ENCODE measurements at regions not wholly inside any gene's neighbourhood (a gene's known extent, or its start where the extent isn't known, plus 50 kb on each side); places are given as distances from the start of the nearest gene placed in this dataset.

DNA sequence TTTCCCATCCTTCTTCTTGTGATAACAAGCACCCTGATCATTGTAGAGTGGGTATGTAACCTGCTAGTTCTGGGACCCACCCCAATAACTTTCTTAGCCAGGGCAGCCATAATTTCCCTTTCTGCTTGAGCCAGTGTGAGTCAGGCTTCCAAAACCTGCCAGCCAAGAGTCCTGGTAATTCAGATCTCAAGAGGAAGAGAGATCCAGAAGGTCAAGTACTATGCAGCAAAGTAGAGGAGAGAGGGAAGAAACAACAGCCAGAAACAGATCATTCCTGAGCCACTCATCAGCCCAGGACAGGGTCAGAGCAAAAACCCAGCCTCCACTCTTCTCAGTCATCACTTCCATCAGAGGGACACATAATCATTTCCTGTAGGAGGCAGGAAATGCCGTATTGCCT lies 182.0 kb downstream of the DICER1 start:
- no peak overlapping the region for H3K27ac Mint-ChIP-seq
- peaks cover 3% of the 10 kb centered on the region for H3K27me3 Mint-ChIP-seq
- H3K9me3 Mint-ChIP-seq: peaks cover 0 to 2% (median 0%) of the 10 kb centered on the region in 3 donors
- peaks cover 0 to 1% (median 0%) of the 10 kb centered on the region in 3 donors for H3K4me1 Mint-ChIP-seq
- no peak overlapping the region for H3K4me3 Mint-ChIP-seq
- H3K36me3 Mint-ChIP-seq: peaks cover 2% of the 10 kb centered on the region

DNA sequence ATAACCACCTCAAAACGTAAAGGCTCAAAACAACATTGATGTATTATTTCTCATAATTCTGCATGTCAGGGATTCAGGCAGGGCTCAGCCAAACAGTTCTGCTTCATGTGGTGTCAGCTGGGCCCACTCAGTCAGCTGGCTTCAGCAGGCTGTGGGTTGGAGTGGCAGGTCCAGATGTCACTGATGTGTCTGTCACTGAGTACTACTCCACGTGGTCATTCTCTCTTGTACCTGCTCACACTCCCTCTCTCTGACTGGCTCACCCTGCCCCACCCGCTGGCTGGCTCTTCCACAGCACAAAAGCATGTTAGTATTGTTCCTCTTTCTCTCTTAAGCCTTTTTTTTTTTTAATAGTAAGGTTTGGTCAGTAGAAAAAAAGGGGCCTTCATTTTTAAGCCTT lies 182.4 kb downstream of the DICER1 start:
- H3K36me3 Mint-ChIP-seq: peaks cover 2% of the 10 kb centered on the region
- peaks cover 0 to 1% (median 0%) of the 10 kb centered on the region in 3 donors for H3K4me1 Mint-ChIP-seq
- H3K9me3 Mint-ChIP-seq: peaks cover 0 to 2% (median 0%) of the 10 kb centered on the region in 3 donors
- peaks cover 2% of the 10 kb centered on the region for H3K27me3 Mint-ChIP-seq
- no peak overlapping the region for H3K27ac Mint-ChIP-seq
- no peak overlapping the region for H3K4me3 Mint-ChIP-seq

DNA sequence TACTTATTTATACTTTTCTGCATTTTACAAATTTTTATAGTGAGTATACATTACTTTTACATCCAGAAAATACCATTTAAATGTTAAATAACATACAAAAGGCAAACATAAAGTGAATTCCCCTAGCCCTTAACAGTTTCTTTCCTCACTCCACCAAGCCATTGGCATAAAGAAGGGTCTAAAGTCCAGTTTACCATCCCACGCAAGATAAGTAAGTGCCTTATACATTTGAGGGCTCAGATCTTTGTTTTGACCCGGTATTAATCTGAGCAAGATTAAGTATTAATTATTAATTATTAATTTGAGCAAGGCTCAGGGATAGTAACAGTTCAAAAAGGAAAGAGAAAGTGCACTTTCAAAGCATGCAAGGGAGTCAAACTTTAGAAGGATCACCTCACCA lies 182.9 kb downstream of the DICER1 start:
- peaks cover 2% of the 10 kb centered on the region for H3K27me3 Mint-ChIP-seq
- H3K4me1 Mint-ChIP-seq: peaks cover 0 to 1% (median 0%) of the 10 kb centered on the region in 3 donors
- peaks cover 0 to 2% (median 0%) of the 10 kb centered on the region in 3 donors for H3K9me3 Mint-ChIP-seq
- H3K4me3 Mint-ChIP-seq: no peak overlapping the region
- H3K36me3 Mint-ChIP-seq: peaks cover 2% of the 10 kb centered on the region
- no peak overlapping the region for H3K27ac Mint-ChIP-seq

DNA sequence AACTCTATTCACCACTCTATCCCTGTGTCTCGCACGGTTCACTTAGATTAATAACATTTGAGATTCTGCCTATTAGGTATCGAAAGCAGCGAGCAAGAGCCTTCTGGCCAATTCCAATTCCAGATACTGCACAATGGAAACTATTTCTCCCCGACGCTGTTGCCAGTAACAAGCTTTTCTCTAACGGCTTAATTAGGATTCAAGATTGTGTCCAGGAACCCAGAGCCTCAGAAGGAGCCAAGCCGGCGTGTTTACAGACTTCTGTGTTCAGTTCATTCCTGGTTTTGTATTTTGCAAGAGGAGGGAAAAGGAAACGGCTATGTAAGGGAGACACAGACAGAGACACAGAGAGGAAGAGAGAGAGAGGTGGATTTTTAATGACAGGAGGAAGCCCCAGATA lies 185.6 kb downstream of the DICER1 start:
- no peaks in the 10 kb centered on the region for H3K36me3 Mint-ChIP-seq
- H3K9me3 Mint-ChIP-seq: peaks cover 0 to 2% (median 0%) of the 10 kb centered on the region in 3 donors
- peaks cover 0 to 1% (median 0%) of the 10 kb centered on the region in 3 donors for H3K4me1 Mint-ChIP-seq
- peaks cover 9% of the 10 kb centered on the region for H3K27me3 Mint-ChIP-seq
- no peak overlapping the region for H3K4me3 Mint-ChIP-seq
- H3K27ac Mint-ChIP-seq: no peak overlapping the region

DNA sequence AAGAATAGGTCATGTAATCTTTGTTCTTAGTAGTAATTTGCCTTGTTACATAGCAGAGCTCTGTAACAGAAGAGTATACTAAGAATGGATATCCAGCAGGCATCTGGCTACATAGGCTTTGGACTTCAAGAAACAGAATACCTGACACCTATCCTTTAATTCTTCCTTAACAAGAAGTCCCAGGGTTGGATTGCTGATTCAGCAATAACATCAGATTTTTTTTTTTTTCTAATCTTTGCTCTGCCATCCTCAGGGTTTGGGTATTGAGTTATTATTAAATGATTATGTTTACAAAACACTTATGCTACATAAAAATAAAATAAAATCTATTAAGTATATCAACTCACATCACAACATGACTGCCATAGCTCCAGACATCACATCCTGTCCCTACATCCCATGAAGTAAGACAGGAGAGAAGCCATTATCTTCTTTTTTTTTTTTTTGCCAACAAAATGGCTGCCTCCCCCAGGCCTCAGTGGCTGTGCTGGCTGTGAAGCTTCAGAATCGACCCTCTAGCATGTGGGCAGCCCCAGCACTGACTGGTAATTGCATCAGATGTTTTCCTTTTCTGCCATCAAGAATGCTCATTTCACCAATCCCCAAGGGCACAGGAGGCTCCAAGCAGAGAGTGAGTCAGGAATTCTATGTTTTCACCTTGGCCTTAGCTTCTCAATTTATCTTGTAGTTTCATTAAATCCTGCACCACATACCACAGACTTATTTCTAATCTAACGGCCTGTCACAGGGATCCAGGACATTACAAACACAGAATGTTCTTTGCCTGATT lies 186.2 kb downstream of the DICER1 start:
- H3K27ac Mint-ChIP-seq: no peak overlapping the region

DNA sequence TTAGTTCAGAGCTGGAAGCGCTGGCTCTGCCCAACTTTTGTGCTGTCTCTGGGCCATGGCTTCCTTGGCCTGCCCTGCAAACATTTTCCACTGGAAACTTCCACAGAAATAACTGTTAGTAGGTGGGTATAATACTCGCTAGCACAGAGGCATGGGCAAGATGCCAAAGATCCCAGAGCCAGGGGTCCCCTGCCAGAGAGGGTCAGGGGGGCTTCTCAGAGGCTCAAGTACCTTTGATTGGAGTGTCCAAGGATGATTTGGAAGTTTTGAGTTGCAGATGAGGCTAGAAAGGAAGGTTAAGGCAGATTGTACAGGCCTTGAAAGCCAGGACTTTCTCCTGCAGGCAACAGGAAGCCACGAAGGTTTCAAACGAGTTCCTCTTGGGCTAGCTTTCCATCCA lies 187.6 kb downstream of the DICER1 start:
- Mint-ChIP-seq H3K27me3 (peaks cover 9% of the 10 kb centered on the region), H3K27ac (no peak overlapping the region), H3K9me3 (peaks cover 0 to 2% (median 0%) of the 10 kb centered on the region in 3 donors), H3K36me3 (no peaks in the 10 kb centered on the region), H3K4me3 (no peak overlapping the region), H3K4me1 (peaks cover 0 to 1% (median 0%) of the 10 kb centered on the region in 3 donors)

More for the DNA sequence above, 186.2 kb downstream of the DICER1 start:
- H3K4me1 Mint-ChIP-seq: peaks cover 0 to 1% (median 0%) of the 10 kb centered on the region in 3 donors
- H3K27me3 Mint-ChIP-seq: peaks cover 9% of the 10 kb centered on the region
- H3K36me3 Mint-ChIP-seq: no peaks in the 10 kb centered on the region
- peak overlapping the region in 1 of 4 donors; percentile 53 for H3K4me3 Mint-ChIP-seq
- peaks cover 0 to 2% (median 0%) of the 10 kb centered on the region in 3 donors for H3K9me3 Mint-ChIP-seq

DNA sequence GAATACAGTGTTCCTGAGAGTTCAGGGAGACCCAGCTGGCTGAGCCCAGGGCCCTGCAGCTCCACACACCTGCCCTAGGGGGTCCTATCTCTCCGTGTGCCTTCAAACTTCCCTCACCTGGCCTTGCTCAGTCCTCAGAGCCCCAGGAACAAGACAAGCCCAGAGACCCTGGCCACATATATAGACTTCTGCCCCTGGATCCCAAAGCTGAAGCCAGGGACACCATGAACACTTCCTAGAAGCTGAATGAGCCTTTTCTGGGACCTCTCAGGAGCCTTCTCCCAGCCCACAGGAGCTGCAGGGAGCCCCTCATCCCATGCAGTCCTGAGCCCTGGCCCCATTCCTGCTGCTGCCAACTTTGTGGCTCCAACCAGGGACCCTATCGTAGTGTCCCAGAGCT lies 190.5 kb downstream of the DICER1 start:
- Mint-ChIP-seq H3K9me3 (no peaks in the 10 kb centered on the region), H3K4me1 (no peaks in the 10 kb centered on the region), H3K4me3 (no peak overlapping the region), H3K36me3 (no peaks in the 10 kb centered on the region), H3K27me3 (peaks cover 9% of the 10 kb centered on the region), H3K27ac (no peak overlapping the region)

DNA sequence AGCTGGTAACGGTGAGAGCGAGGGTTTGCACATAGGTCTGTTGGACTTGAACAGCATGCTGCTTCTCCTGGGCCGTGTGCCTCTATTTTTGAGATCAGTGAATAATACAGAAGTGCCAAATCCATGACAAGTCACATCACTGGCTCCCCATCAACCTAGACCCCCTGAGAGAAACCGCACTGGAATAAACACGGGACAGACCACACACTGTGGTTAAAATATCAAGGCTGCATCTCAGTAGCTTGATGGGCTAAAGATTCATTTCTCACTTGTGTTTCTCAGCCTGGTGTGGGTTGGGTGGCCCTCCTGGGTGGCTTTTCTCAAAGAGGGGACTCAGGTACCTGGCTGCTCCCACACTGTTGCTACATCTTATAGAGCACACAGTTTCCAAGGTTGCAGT lies 191.0 kb downstream of the DICER1 start:
- H3K36me3 Mint-ChIP-seq: no peaks in the 10 kb centered on the region
- H3K4me3 Mint-ChIP-seq: no peak overlapping the region
- H3K9me3 Mint-ChIP-seq: no peaks in the 10 kb centered on the region
- H3K27me3 Mint-ChIP-seq: peaks cover 9% of the 10 kb centered on the region
- H3K27ac Mint-ChIP-seq: no peak overlapping the region
- H3K4me1 Mint-ChIP-seq: no peaks in the 10 kb centered on the region

DNA sequence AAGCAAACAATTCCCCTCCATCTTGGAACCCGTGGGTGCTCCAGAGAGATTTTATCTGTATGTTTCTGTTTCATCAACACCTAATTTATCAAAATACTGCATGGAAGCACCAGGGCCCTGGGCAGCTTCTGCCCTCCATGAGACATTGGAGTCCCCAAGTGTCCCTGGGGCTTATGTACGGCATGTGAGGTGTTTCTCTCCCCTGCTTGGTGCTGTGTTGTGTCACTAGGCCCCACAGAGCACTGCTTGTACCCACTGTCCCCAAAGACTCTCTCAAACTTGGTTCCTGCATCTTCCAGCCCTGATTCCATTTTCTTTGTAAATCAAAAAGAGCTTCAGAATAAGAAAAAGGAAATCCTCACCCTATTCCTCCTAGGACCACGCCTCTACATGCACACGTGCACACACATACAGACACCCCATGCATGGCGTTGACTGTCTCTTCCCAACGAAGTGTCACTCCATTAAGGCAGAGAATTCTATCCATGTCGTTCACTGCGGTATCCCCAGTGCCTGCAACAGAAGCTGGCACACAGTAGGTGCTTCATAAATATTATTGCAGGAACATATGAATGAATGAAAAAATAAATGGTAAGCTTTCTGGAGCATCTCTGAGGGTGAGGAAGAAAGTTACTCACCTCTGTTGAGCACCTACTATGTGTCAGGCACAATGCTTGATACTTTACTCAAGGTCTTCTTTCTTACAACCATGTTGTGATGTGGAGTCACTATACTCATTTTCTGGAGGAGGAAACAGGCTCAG lies 191.6 kb downstream of the DICER1 start:
- Mint-ChIP-seq H3K27me3 (peaks cover 9% of the 10 kb centered on the region), H3K4me1 (no peaks in the 10 kb centered on the region), H3K27ac (no peak overlapping the region), H3K36me3 (no peaks in the 10 kb centered on the region), H3K4me3 (no peak overlapping the region), H3K9me3 (no peaks in the 10 kb centered on the region)

DNA sequence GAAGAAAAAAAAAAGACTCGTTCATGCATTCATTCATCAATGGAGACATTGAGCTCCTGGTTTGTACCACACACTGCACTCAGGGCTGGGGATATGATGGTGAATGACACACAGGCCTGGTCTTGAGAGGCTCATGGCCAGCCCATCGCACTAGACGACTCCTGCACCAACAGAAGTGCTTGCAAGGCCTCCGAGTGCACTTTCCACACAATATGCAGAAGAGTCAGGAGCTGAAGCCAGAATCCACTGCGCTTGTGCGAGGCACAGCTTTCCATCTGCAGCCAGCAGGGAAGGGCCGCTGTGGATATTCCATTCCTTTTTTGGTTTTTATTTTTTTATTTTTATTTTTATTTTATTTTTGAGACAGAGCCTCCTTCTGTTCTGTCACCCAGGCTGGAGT lies 192.4 kb downstream of the DICER1 start:
- no peaks in the 10 kb centered on the region for H3K4me1 Mint-ChIP-seq
- H3K36me3 Mint-ChIP-seq: no peaks in the 10 kb centered on the region
- peaks cover 10% of the 10 kb centered on the region for H3K27me3 Mint-ChIP-seq
- no peak overlapping the region for H3K27ac Mint-ChIP-seq
- H3K4me3 Mint-ChIP-seq: no peak overlapping the region
- H3K9me3 Mint-ChIP-seq: no peaks in the 10 kb centered on the region

DNA sequence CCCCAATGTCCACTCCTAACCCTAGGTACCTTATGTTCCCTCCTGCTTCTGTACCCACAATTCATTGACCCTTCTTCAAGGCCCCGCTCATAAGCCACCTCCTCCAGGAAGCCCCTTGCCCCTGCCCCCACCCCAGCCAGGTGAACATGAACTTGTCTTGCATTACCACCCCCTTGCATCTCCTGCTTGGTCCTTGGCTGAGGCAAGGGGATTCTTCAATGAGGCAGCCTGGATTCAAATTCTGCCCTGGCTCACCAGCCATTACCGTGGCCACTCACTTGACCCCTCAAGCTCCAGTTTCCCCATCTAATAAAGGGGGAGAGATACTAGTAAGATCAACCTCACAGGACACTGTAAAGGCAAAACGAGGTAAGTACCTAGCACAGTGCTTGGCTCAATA lies 193.1 kb downstream of the DICER1 start:
- no peaks in the 10 kb centered on the region for H3K9me3 Mint-ChIP-seq

DNA sequence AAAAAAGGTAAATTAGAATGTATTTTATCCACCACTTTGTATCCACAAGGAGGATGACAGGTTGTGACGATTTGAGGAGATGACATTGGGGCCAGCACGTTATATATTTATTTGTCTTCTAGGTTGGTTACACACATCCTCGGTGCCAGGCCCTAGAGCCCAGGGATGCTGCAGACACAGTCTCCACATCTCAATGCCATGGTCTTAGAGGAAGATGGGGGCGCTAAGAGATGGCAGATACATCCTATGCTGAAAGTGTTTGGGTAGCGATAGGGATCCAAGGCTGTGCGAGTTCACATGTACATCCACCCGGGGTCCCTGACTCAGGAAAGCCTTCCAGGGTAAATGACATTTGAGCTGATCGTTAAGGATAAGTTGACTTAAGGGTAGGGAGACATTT lies 193.1 kb upstream of the GSC start:
- no peaks in the 10 kb centered on the region for H3K4me1 Mint-ChIP-seq
- peaks cover 10% of the 10 kb centered on the region for H3K27me3 Mint-ChIP-seq
- no peaks in the 10 kb centered on the region for H3K36me3 Mint-ChIP-seq

More for the DNA sequence above, 193.1 kb downstream of the DICER1 start:
- Mint-ChIP-seq H3K4me3 (no peak overlapping the region), H3K27me3 (peaks cover 9% of the 10 kb centered on the region), H3K27ac (no peak overlapping the region), H3K36me3 (no peaks in the 10 kb centered on the region), H3K4me1 (no peaks in the 10 kb centered on the region)

DNA sequence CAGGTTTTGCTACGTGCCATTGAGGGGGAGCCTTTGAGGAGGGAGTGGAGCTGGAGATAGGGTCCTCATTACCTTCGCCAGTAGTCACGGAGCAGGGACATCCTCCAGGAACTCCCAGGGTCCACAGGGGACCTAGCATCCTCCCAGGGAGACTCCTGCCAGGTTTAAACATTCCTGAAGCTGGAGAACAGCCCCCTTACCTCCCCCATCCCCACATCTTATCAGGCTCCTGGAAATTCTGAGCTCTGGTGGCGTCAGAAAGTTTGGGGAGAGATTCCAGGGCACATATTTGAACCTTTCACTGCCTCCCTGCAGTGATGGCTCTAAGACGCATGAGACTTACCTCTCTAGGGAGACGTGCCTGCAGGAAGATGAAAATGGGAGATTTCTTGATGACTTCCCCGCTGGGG lies 192.3 kb upstream of the GSC start:
- H3K27me3 Mint-ChIP-seq: peaks cover 7% of the 10 kb centered on the region
- no peaks in the 10 kb centered on the region for H3K4me1 Mint-ChIP-seq

More for the DNA sequence above, 193.1 kb upstream of the GSC start:
- H3K9me3 Mint-ChIP-seq: no peaks in the 10 kb centered on the region
- no peak overlapping the region for H3K27ac Mint-ChIP-seq
- no peak overlapping the region for H3K4me3 Mint-ChIP-seq

DNA sequence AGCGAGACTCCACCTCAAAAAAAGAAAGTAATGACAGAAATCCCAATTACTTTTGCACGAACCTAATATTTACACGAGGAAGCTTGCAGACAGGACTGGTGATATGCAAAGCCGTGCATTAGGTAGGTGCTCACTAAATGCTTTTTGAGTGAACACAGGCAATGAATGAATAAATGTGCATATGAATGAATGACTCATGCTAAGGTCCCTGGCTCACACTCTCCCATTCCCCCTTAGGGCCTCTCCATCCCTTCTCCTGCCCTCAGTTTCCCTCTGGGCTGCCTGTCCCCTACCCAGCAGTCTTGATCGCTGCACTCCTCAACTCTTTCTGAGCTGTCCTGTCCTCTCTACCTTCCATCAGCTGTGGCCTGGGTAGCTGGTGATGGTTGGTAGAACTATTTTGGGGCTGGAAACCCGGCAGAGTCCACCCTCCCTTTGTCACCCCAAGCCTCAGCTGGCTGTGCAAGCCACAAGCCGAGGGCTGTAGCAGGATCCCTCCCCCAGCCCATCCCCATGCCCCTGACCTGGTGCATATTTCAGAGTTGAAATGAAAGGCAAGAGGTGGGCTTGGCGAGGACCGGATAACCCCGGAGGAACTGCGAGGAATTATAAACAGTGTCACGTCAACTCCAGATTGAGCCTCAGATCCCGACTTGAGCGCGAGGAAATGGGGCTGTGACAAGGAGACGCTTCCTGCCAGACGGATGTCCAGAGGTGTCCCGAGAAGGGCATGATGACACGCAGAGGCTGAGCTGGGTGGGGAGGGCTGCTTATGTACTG lies 191.7 kb upstream of the GSC start:
- Mint-ChIP-seq H3K4me3 (peak overlapping the region in 1 of 4 donors; percentile 42), H3K4me1 (no peaks in the 10 kb centered on the region), H3K36me3 (no peaks in the 10 kb centered on the region), H3K9me3 (no peaks in the 10 kb centered on the region), H3K27ac (no peak overlapping the region), H3K27me3 (peaks cover 7% of the 10 kb centered on the region)

More for the DNA sequence above, 192.3 kb upstream of the GSC start:
- no peaks in the 10 kb centered on the region for H3K36me3 Mint-ChIP-seq
- no peak overlapping the region for H3K4me3 Mint-ChIP-seq
- no peak overlapping the region for H3K27ac Mint-ChIP-seq
- H3K9me3 Mint-ChIP-seq: no peaks in the 10 kb centered on the region

All from IgD-negative memory B cell (primary cell).